ENCODE measurements at regions not wholly inside any gene's neighbourhood (a gene's known extent, or its start where the extent isn't known, plus 50 kb on each side); places are given as distances from the start of the nearest gene placed in this dataset.

GRCh38 chr5:61273279-61273975, 58.6 kb upstream of the ZSWIM6 start:
- no peaks in the 10 kb centered on the region for H3K36me3 Mint-ChIP-seq (ENCODE audit: low read depth)
- no peak overlapping the region for H3K27ac Mint-ChIP-seq
- peaks cover 4% of the 10 kb centered on the region for H3K27me3 Mint-ChIP-seq (ENCODE audit: low read depth)
- peaks cover 7% of the 10 kb centered on the region for H3K4me1 Mint-ChIP-seq
- H3K4me3 Mint-ChIP-seq, result no peak overlapping the region
- no peak for TF ChIP-seq CTCF (IDR thresholded peaks at IDR 0.05; ENCODE audit: unreplicated experiment in 3 of 3)
- H3K9me3 Mint-ChIP-seq, result no peaks in the 10 kb centered on the region

- Mint-ChIP-seq H3K27me3 (ENCODE audit: low read depth) (no peaks in the 10 kb centered on the region), H3K4me3 (no peak overlapping the region), H3K36me3 (ENCODE audit: low read depth) (no peaks in the 10 kb centered on the region), H3K4me1 (peaks cover 8% of the 10 kb centered on the region), H3K27ac (no peak overlapping the region), H3K9me3 (no peaks in the 10 kb centered on the region)
- no peak for TF ChIP-seq CTCF (IDR thresholded peaks at IDR 0.05; ENCODE audit: unreplicated experiment in 3 of 3)
Observed at GRCh38 chr5:61274511-61274911, 57.5 kb upstream of the ZSWIM6 start.

- Mint-ChIP-seq H3K36me3 (ENCODE audit: low read depth) (no peaks in the 10 kb centered on the region), H3K4me1 (peaks cover 21% of the 10 kb centered on the region), H3K9me3 (no peaks in the 10 kb centered on the region), H3K27ac (peak overlapping the region in 1 of 3 experiments; percentile 8), H3K27me3 (ENCODE audit: low read depth) (no peaks in the 10 kb centered on the region), H3K4me3 (no peak overlapping the region)
- TF ChIP-seq CTCF (IDR thresholded peaks at IDR 0.05; ENCODE audit: unreplicated experiment in 3 of 3), result no peak
Observed at GRCh38 chr5:61275841-61276240, 56.2 kb upstream of the ZSWIM6 start.

- TF ChIP-seq CTCF (IDR thresholded peaks at IDR 0.05; ENCODE audit: unreplicated experiment in 3 of 3), result no peak
- no peaks in the 10 kb centered on the region for H3K9me3 Mint-ChIP-seq
- H3K4me1 Mint-ChIP-seq, result peaks cover 22% of the 10 kb centered on the region
- H3K27me3 Mint-ChIP-seq (ENCODE audit: low read depth), result no peaks in the 10 kb centered on the region
- H3K36me3 Mint-ChIP-seq (ENCODE audit: low read depth), result no peaks in the 10 kb centered on the region
- no peak overlapping the region for H3K4me3 Mint-ChIP-seq
- H3K27ac Mint-ChIP-seq, result peak overlapping the region; percentile 40 to 72 (median 66)
Observed at GRCh38 chr5:61277190-61277589, 54.9 kb upstream of the ZSWIM6 start.

GRCh38 chr5:61277781-61278180, 54.3 kb upstream of the ZSWIM6 start:
- Mint-ChIP-seq H3K4me1 (peaks cover 22% of the 10 kb centered on the region), H3K4me3 (no peak overlapping the region), H3K9me3 (no peaks in the 10 kb centered on the region)

More at GRCh38 chr5:61277781-61278180, 54.3 kb upstream of the ZSWIM6 start:
- Mint-ChIP-seq H3K36me3 (ENCODE audit: low read depth) (no peaks in the 10 kb centered on the region), H3K27me3 (ENCODE audit: low read depth) (no peaks in the 10 kb centered on the region), H3K27ac (peak overlapping the region in 1 of 3 experiments; percentile 40)
- TF ChIP-seq CTCF (IDR thresholded peaks at IDR 0.05; ENCODE audit: unreplicated experiment in 3 of 3), result no peak
